Stomach (tissue), 4 donors: ENCODE measurements at regions not wholly inside any gene's neighbourhood (a gene's known extent, or its start where the extent isn't known, plus 50 kb on each side); places are given as distances from the start of the nearest gene placed in this dataset.

Source experiments
- POLR2A ChIP-seq, 4 donors: fragments of 450-650 bp; IDR thresholded peaks; one replicate each; pipeline ENCODE4 v1.6.1; 2016; ENCODE audit warnings: antibody characterized with exemption in 4 of 4, control low read depth in 2 of 4, mild to moderate bottlenecking in 1 of 4, moderate library complexity in 1 of 4
- POLR2AphosphoS5 ChIP-seq, 3 donors: sonication (generic); formaldehyde crosslinking; IDR thresholded peaks; one replicate each; pipeline ENCODE4 v1.6.1; 2016; ENCODE audit warnings: antibody characterized with exemption in 3 of 3
- TF ChIP-seq, protein P1 (sequence below), 7 experiments: fragments of 450-650 bp in 4 of 7; fragments of 200-600 bp in 3 of 7; sonication (generic) in 3 of 7; IDR thresholded peaks; one replicate each; pipeline ENCODE4 v1.5.1; 2016 to 2019; ENCODE audit warnings: antibody characterized with exemption in 7 of 7, control low read depth in 2 of 7, mild to moderate bottlenecking in 1 of 7

DNA sequence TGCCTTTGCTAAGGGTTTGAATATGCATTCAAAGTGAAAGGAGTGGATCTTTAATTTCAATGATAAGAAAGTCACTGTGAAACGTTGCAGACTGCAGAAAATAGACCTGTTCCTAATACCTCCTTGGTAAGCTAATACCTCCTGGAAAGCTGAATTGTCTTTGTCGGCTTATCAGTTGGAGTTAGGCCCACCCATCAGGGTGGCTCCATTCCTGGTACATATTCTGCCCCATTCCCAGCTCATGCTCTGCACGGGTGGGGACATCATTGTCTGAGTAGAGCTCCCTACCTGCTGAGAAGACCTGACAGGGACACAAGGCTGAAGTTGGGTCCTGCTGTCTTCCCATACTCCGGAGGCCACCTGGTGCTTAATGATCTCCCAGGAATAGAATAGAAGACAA is 203.3 kb downstream of the EN1 start:
- TF ChIP-seq, protein P1, sequence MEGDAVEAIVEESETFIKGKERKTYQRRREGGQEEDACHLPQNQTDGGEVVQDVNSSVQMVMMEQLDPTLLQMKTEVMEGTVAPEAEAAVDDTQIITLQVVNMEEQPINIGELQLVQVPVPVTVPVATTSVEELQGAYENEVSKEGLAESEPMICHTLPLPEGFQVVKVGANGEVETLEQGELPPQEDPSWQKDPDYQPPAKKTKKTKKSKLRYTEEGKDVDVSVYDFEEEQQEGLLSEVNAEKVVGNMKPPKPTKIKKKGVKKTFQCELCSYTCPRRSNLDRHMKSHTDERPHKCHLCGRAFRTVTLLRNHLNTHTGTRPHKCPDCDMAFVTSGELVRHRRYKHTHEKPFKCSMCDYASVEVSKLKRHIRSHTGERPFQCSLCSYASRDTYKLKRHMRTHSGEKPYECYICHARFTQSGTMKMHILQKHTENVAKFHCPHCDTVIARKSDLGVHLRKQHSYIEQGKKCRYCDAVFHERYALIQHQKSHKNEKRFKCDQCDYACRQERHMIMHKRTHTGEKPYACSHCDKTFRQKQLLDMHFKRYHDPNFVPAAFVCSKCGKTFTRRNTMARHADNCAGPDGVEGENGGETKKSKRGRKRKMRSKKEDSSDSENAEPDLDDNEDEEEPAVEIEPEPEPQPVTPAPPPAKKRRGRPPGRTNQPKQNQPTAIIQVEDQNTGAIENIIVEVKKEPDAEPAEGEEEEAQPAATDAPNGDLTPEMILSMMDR (IDR thresholded peaks at IDR 0.05), result no peak
- TF ChIP-seq POLR2AphosphoS5 (IDR thresholded peaks at IDR 0.05), result no peak
- no peak for TF ChIP-seq POLR2A (IDR thresholded peaks at IDR 0.05)
